AG08396 (cell line): ENCODE measurements at regions not wholly inside any gene's neighbourhood (a gene's known extent, or its start where the extent isn't known, plus 50 kb on each side); places are given as distances from the start of the nearest gene placed in this dataset.

Experiments
- DNase-seq: peaks from one replicate; pipeline ENCODE4 v3.0.0; 2012; ENCODE audit warnings: low spot score, mixed read lengths

- no peak for DNase-seq
Observed at GRCh38 chr7:133190650-133191049, 62.2 kb upstream of the EXOC4 start.

DNA sequence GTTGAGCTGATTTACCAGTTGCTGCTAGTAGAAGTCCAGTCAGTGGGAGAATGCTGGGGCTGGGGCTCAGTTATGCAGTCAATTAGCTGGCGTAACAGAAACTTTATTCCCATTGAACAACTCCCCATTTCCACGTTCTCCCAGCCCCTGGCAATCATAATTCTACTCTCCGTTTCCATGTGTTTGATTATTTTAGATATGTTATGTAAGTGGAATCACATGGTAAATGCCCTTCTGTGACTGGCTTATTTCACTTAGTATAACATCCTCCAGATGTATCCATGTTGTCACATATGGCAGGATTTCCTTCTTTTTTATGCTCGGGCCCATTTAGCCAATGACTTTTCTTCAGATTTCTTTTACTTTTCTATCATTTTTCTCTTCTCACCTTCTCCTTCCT lies 61.1 kb upstream of the EXOC4 start:
- DNase-seq: no peak

- DNase-seq: no peak
Observed at GRCh38 chr7:133195868-133196267, 57.0 kb upstream of the EXOC4 start.

DNA sequence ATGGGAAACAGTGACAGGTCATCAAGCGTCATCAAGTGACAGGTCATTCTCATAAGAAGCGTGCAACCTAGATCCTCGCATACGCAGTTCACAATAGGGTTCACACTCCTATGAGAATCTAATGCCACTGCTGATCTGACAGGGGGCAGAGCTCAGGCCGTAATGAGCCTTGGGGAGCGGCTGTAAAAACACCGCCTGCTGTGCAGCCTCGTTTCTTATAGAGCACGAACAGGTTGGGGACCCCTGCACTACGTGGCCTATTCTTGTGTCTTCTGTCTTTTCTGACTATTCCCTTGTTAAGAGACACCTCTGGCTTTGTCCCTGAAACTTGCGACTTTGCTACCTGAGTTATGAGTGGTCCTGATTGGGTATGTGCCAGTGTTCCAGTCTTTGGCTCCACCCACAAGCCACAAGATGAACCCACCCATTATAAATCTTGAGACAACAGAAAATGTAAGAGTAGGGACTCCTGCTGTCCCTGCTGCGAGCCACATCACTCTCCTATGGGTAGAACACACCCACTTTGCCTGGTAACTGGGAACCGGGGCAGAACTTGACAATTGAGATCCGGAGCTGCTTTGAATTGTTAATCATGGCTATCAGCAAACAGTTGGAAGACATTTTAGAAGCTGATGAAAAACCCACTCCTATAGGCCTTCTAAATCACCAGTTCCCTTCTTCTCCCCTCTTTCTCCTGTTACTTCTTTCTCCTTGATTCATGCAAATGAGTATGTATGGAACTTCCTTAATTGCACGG lies 55.8 kb upstream of the EXOC4 start:
- DNase-seq: no peak

- DNase-seq: no peak
Observed at GRCh38 chr7:133197972-133198544, 54.8 kb upstream of the EXOC4 start.

- DNase-seq: no peak
Observed at GRCh38 chr7:133199831-133200230, 53.0 kb upstream of the EXOC4 start.

DNA sequence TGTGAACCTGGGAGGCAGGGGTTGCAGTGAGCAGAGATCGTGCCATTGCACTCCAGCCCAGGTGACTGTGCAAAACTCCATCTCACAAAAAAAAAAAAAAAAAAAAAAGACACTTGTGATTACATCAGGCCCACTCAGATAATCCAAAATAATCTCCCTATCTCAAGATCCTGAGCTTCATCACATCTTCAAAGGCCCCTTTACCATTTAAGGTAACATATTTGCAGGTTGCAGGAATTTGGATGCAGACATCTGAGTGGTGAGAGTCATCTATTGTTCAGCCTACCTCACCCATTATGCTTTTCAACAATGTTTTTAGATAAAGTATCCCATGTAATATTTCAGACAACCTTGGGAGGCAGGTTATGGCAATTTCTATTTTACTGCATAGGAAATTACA lies 51.4 kb upstream of the EXOC4 start:
- no peak for DNase-seq

GRCh38 chr7:133202942-133203341 lies 49.9 kb upstream of the EXOC4 start:
- DNase-seq: no peak
